Activated gamma-delta T cell treated with anti-CD3 and anti-CD28 coated beads, Interleukin-2, amount 50 U/mL, for 16 hours (primary cell): ENCODE measurements at regions not wholly inside any gene's neighbourhood (a gene's known extent, or its start where the extent isn't known, plus 50 kb on each side); places are given as distances from the start of the nearest gene placed in this dataset.
"Not testable (repeated sequence)": the region's sequence is repeated elsewhere in the genome, so short reads cannot be mapped to it uniquely, and the experiment has no call there.

Source experiments
- DNase-seq: peaks from one replicate; pipeline ENCODE4 v3.0.0-alpha.2; 2020; ENCODE audit warnings: low read depth

- no peak for DNase-seq
Observed at GRCh38 chr2:17363846-17364245, 154.4 kb downstream of the RAD51AP2 start.

GRCh38 chr2:17362956-17363355 lies 155.3 kb downstream of the RAD51AP2 start:
- DNase-seq, result no peak

GRCh38 chr2:17355608-17356329 lies 162.5 kb downstream of the RAD51AP2 start:
- DNase-seq, result no peak

- no peak for DNase-seq
Observed at GRCh38 chr2:17353263-17353662, 165.0 kb downstream of the RAD51AP2 start.

GRCh38 chr2:17342692-17343091 lies 175.5 kb downstream of the RAD51AP2 start:
- not testable (repeated sequence) for DNase-seq

GRCh38 chr2:17337507-17337906 lies 180.7 kb downstream of the RAD51AP2 start:
- no peak for DNase-seq

GRCh38 chr2:17336458-17336857 lies 181.8 kb downstream of the RAD51AP2 start:
- no peak for DNase-seq

GRCh38 chr2:17334300-17334699 lies 183.9 kb downstream of the RAD51AP2 start:
- DNase-seq, result no peak

GRCh38 chr2:17331636-17332035 lies 186.6 kb downstream of the RAD51AP2 start:
- DNase-seq, result no peak

GRCh38 chr2:17328161-17328560 lies 190.1 kb downstream of the RAD51AP2 start:
- DNase-seq, result no peak

- DNase-seq, result no peak
Observed at GRCh38 chr2:17327649-17328048, 190.6 kb downstream of the RAD51AP2 start.

- no peak for DNase-seq
Observed at GRCh38 chr2:17326717-17327116, 191.5 kb downstream of the RAD51AP2 start.

- no peak for DNase-seq
Observed at GRCh38 chr2:17323697-17324096, 194.5 kb downstream of the RAD51AP2 start.

- no peak for DNase-seq
Observed at GRCh38 chr2:17322461-17322860, 195.8 kb downstream of the RAD51AP2 start.

GRCh38 chr2:17319090-17319489 lies 199.2 kb downstream of the RAD51AP2 start:
- DNase-seq, result no peak

- no peak for DNase-seq
Observed at GRCh38 chr2:17318013-17318412, 200.2 kb downstream of the RAD51AP2 start.

GRCh38 chr2:17317439-17317976 lies 200.7 kb downstream of the RAD51AP2 start:
- no peak for DNase-seq

- DNase-seq, result no peak
Observed at GRCh38 chr2:17313261-17313660, 205.0 kb downstream of the RAD51AP2 start.

GRCh38 chr2:17311771-17312511 lies 206.3 kb downstream of the RAD51AP2 start:
- DNase-seq, result no peak

GRCh38 chr2:17311106-17311619 lies 207.1 kb downstream of the RAD51AP2 start:
- DNase-seq, result no peak

- DNase-seq, result no peak
Observed at GRCh38 chr2:17309741-17310339, 208.4 kb downstream of the RAD51AP2 start.

- DNase-seq, result no peak
Observed at GRCh38 chr2:17309181-17309580, 209.1 kb downstream of the RAD51AP2 start.

GRCh38 chr2:17306706-17307105 lies 211.5 kb downstream of the RAD51AP2 start:
- no peak for DNase-seq
